Mammary epithelial cell (primary cell): ENCODE measurements at regions not wholly inside any gene's neighbourhood (a gene's known extent, or its start where the extent isn't known, plus 50 kb on each side); places are given as distances from the start of the nearest gene placed in this dataset.

Experiments
- EZH2 ChIP-seq: IDR thresholded peaks from 2 replicates; pipeline ENCODE4 v1.6.1; 2012; ENCODE audit warnings: low read length, inconsistent platforms, borderline replicate concordance
- TF ChIP-seq, protein P1 (sequence below), 2 donors: IDR thresholded peaks in 1 of 2; conservative IDR thresholded peaks in 1 of 2; 2 replicates each; pipeline ENCODE4 v1.5.1; 2011 to 2012; ENCODE audit warnings: inconsistent platforms in 2 of 2, low read length in 2 of 2, mild to moderate bottlenecking in 2 of 2, control low read depth in 1 of 2, low read depth in 1 of 2; ENCODE audit not compliant: insufficient read depth in 1 of 2; ENCODE audit errors: extremely low read depth in 1 of 2

DNA sequence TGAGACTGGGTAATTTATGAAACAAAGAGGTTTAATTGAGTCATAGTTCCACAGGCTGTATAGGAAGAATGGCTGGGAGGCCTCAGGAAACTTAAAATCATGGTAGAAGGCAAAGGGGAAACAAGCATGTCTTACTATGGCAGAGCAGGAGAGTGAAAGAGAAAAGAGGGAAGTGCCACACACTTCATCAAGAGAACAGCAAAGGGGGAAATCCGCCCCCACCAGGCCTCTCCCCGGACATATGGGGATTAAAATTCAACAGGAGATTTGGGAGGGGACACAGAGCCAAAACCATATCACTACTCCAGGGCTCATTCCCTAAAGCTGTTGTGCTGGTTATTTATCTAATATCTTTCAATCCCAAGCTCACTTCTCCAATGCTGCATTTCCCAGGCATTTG is 50.2 kb upstream of the NR3C1 start:
- TF ChIP-seq, protein P1, sequence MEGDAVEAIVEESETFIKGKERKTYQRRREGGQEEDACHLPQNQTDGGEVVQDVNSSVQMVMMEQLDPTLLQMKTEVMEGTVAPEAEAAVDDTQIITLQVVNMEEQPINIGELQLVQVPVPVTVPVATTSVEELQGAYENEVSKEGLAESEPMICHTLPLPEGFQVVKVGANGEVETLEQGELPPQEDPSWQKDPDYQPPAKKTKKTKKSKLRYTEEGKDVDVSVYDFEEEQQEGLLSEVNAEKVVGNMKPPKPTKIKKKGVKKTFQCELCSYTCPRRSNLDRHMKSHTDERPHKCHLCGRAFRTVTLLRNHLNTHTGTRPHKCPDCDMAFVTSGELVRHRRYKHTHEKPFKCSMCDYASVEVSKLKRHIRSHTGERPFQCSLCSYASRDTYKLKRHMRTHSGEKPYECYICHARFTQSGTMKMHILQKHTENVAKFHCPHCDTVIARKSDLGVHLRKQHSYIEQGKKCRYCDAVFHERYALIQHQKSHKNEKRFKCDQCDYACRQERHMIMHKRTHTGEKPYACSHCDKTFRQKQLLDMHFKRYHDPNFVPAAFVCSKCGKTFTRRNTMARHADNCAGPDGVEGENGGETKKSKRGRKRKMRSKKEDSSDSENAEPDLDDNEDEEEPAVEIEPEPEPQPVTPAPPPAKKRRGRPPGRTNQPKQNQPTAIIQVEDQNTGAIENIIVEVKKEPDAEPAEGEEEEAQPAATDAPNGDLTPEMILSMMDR (conservative IDR thresholded peaks at IDR 0.05 in 1 of 2, IDR thresholded peaks at IDR 0.05 in 1 of 2; ENCODE audit: extremely low read depth in 1 of 2, insufficient read depth in 1 of 2, low read depth in 1 of 2, low read length in 2 of 2) = no peak
- TF ChIP-seq EZH2 = no peak
